Lower leg skin (tissue), 3 donors: ENCODE measurements at regions not wholly inside any gene's neighbourhood (a gene's known extent, or its start where the extent isn't known, plus 50 kb on each side); places are given as distances from the start of the nearest gene placed in this dataset.

Experiments
- POLR2A ChIP-seq, 2 donors: fragments of 450-650 bp; IDR thresholded peaks; one replicate each; pipeline ENCODE4 v1.6.1; 2016 to 2017; ENCODE audit warnings: antibody characterized with exemption in 2 of 2, mild to moderate bottlenecking in 1 of 2, moderate library complexity in 1 of 2
- TF ChIP-seq, protein P1 (sequence below), 3 donors: fragments of 450-650 bp; IDR thresholded peaks; one replicate each; pipeline ENCODE4 v1.5.1; 2016; ENCODE audit warnings: antibody characterized with exemption in 3 of 3, mild to moderate bottlenecking in 3 of 3, moderate library complexity in 2 of 3

DNA sequence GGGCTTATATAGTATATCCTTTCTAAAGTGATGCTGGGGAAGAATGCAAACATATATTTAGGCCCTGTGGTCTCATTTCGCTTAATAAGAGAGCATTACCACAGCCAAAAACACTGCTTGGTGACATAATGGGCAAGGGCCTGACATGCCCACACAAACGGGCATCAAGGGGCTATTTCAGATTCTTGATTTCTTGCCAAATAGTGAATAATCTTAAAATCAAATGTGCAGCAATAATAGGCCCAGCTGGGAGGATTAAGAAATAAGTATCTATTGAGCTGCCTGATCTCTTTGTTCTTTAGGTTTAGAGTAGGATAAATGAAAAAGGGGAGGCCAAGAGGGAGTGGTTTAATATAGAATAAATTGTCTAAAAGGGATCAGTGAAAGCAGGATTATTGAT, 241.0 kb upstream of the GBE1 start:
- TF ChIP-seq POLR2A (IDR thresholded peaks at IDR 0.05), result no peak
- TF ChIP-seq, protein P1, sequence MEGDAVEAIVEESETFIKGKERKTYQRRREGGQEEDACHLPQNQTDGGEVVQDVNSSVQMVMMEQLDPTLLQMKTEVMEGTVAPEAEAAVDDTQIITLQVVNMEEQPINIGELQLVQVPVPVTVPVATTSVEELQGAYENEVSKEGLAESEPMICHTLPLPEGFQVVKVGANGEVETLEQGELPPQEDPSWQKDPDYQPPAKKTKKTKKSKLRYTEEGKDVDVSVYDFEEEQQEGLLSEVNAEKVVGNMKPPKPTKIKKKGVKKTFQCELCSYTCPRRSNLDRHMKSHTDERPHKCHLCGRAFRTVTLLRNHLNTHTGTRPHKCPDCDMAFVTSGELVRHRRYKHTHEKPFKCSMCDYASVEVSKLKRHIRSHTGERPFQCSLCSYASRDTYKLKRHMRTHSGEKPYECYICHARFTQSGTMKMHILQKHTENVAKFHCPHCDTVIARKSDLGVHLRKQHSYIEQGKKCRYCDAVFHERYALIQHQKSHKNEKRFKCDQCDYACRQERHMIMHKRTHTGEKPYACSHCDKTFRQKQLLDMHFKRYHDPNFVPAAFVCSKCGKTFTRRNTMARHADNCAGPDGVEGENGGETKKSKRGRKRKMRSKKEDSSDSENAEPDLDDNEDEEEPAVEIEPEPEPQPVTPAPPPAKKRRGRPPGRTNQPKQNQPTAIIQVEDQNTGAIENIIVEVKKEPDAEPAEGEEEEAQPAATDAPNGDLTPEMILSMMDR (IDR thresholded peaks at IDR 0.05), result no peak
